Ascending aorta (tissue), 2 donors: ENCODE measurements at regions not wholly inside any gene's neighbourhood (a gene's known extent, or its start where the extent isn't known, plus 50 kb on each side); places are given as distances from the start of the nearest gene placed in this dataset.

ENCODE experiments used
- DNase-seq, 2 donors: peaks; one replicate each; pipeline ENCODE4 v3.0.0-alpha.2; 2019; ENCODE audit warnings: low spot score in 2 of 2
- H3K27ac ChIP-seq, 2 donors: fragments of 200-600 bp; sonication (generic); one replicate each; pipeline ENCODE4 v1.5.1; 2016 to 2017; ENCODE audit warnings: mild to moderate bottlenecking in 1 of 2
- H3K27me3 ChIP-seq: fragments of 200-600 bp; sonication (generic); one replicate; pipeline ENCODE4 v1.5.1; 2017
- H3K36me3 ChIP-seq, 2 donors: fragments of 200-600 bp; sonication (generic); one replicate each; pipeline ENCODE4 v1.5.1; 2016
- H3K4me1 ChIP-seq, 2 donors: fragments of 200-600 bp; sonication (generic); one replicate each; pipeline ENCODE4 v1.5.1; 2016 to 2017; ENCODE audit warnings: mild to moderate bottlenecking in 1 of 2
- H3K4me3 ChIP-seq, 2 donors: fragments of 200-600 bp; sonication (generic); one replicate each; pipeline ENCODE4 v1.5.1; 2016 to 2017; ENCODE audit warnings: mild to moderate bottlenecking in 1 of 2
- H3K9me3 ChIP-seq, 2 donors: fragments of 200-600 bp; sonication (generic); one replicate each; pipeline ENCODE4 v1.5.1; 2016
- CTCF ChIP-seq, 3 experiments: fragments of 200-600 bp in 2 of 3; fragments of 450-650 bp in 1 of 3; sonication (generic) in 2 of 3; IDR thresholded peaks; one replicate each; pipeline ENCODE4 v1.5.1; 2016 to 2019; ENCODE audit warnings: antibody characterized with exemption in 3 of 3, mild to moderate bottlenecking in 1 of 3, moderate library complexity in 1 of 3
- intact Hi-C: fragments of 100-400 bp; cut with DNase I; formaldehyde crosslinking; loops from one replicate; pipeline ENCODE4 v1.15.1; 2023

GRCh38 chr2:139098961-139099360 lies 318.8 kb upstream of the NXPH2 start:
- Histone ChIP-seq H3K4me1 (no peaks in the 10 kb centered on the region), H3K27ac (no peak overlapping the region), H3K4me3 (no peak overlapping the region), H3K36me3 (no peaks in the 10 kb centered on the region), H3K27me3 (no peaks in the 10 kb centered on the region), H3K9me3 (peaks cover 0 to 4% of the 10 kb centered on the region in 2 donors)
- intact Hi-C loops, result no loop called here
- TF ChIP-seq CTCF (IDR thresholded peaks at IDR 0.05), result no peak
- no peak for DNase-seq

GRCh38 chr2:139083121-139083520 lies 302.9 kb upstream of the NXPH2 start:
- no peak for DNase-seq
- H3K27ac ChIP-seq, result no peak overlapping the region
- no peak for TF ChIP-seq CTCF (IDR thresholded peaks at IDR 0.05)
- intact Hi-C loops, result no loop called here
- no peaks in the 10 kb centered on the region for H3K36me3 ChIP-seq
- no peaks in the 10 kb centered on the region for H3K9me3 ChIP-seq
- H3K27me3 ChIP-seq, result no peaks in the 10 kb centered on the region
- no peaks in the 10 kb centered on the region for H3K4me1 ChIP-seq
- H3K4me3 ChIP-seq, result no peak overlapping the region

- H3K27me3 ChIP-seq, result no peaks in the 10 kb centered on the region
- H3K9me3 ChIP-seq, result no peaks in the 10 kb centered on the region
- DNase-seq, result no peak
- H3K4me3 ChIP-seq, result no peak overlapping the region
- H3K36me3 ChIP-seq, result no peaks in the 10 kb centered on the region
- H3K4me1 ChIP-seq, result no peaks in the 10 kb centered on the region
- H3K27ac ChIP-seq, result no peak overlapping the region
- TF ChIP-seq CTCF (IDR thresholded peaks at IDR 0.05), result no peak
- intact Hi-C loops, result no loop called here
Measured at GRCh38 chr2:139080244-139080643, 300.1 kb upstream of the NXPH2 start.

- no peak overlapping the region for H3K27ac ChIP-seq
- TF ChIP-seq CTCF (IDR thresholded peaks at IDR 0.05), result no peak
- H3K4me1 ChIP-seq, result no peaks in the 10 kb centered on the region
- no peaks in the 10 kb centered on the region for H3K9me3 ChIP-seq
- no peak for DNase-seq
- no peak overlapping the region for H3K4me3 ChIP-seq
- intact Hi-C loops, result no loop called here
- no peaks in the 10 kb centered on the region for H3K27me3 ChIP-seq
- no peaks in the 10 kb centered on the region for H3K36me3 ChIP-seq
Measured at GRCh38 chr2:139079311-139079710, 299.1 kb upstream of the NXPH2 start.

GRCh38 chr2:139078376-139078775 lies 298.2 kb upstream of the NXPH2 start:
- H3K27ac ChIP-seq, result no peak overlapping the region
- no peaks in the 10 kb centered on the region for H3K4me1 ChIP-seq
- H3K9me3 ChIP-seq, result no peaks in the 10 kb centered on the region
- no peak for TF ChIP-seq CTCF (IDR thresholded peaks at IDR 0.05)
- no peak overlapping the region for H3K4me3 ChIP-seq
- intact Hi-C loops, result no loop called here
- no peak for DNase-seq
- no peaks in the 10 kb centered on the region for H3K27me3 ChIP-seq
- H3K36me3 ChIP-seq, result no peaks in the 10 kb centered on the region

- Histone ChIP-seq H3K27me3 (no peaks in the 10 kb centered on the region), H3K4me3 (no peak overlapping the region), H3K27ac (no peak overlapping the region), H3K4me1 (no peaks in the 10 kb centered on the region), H3K36me3 (no peaks in the 10 kb centered on the region), H3K9me3 (no peaks in the 10 kb centered on the region)
- intact Hi-C loops, result no loop called here
- no peak for TF ChIP-seq CTCF (IDR thresholded peaks at IDR 0.05)
- no peak for DNase-seq
Measured at GRCh38 chr2:139077099-139077737, 297.0 kb upstream of the NXPH2 start.
